ENCODE measurements at regions not wholly inside any gene's neighbourhood (a gene's known extent, or its start where the extent isn't known, plus 50 kb on each side); places are given as distances from the start of the nearest gene placed in this dataset.
A peak's percentile ranks its signal among the peaks of the same experiment; 100 is the strongest.

DNA sequence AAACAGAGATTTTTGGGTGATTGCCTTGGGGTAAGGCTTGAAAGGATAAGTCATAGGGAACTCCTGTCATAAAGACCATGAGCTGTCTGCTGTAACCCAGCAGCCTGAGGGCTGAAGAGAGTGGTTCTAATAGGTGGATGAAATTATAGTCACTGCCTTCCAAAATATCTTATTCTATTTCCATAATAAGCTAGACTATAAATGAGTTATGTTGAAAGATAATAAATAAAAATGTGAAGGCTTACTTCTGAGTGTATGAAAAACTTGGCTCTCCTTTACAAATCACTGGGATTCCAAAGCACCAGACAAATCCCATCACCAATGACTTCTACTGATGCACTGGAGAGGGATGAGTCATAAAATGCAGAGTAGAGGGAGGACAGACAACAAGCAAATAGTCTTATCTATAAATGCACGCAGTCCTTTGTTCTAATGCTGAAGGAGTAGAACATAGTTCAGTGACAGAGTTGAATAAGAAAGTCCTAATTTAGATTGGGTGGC lies 775.0 kb upstream of the LRRC4C start:
- no peak overlapping the region for H3K27ac ChIP-seq
- no peak overlapping the region for H3K4me3 ChIP-seq
- DNase-seq (ENCODE audit: low spot score in 2 of 2) = no peak
- TF ChIP-seq POLR2A (IDR thresholded peaks at IDR 0.05) (no peak), CTCF (IDR thresholded peaks at IDR 0.05) (no peak), POLR2AphosphoS5 (IDR thresholded peaks at IDR 0.05) (no peak)
- no peaks in the 10 kb centered on the region for H3K4me1 ChIP-seq
- H3K9me3 ChIP-seq = no peaks in the 10 kb centered on the region
- intact Hi-C loops (cut with DNase I; ENCODE audit: low total_unique reads) = no loop called here
- H3K36me3 ChIP-seq = no peaks in the 10 kb centered on the region
- no peaks in the 10 kb centered on the region for H3K27me3 ChIP-seq

- no peaks in the 10 kb centered on the region for H3K4me1 ChIP-seq
- no peaks in the 10 kb centered on the region for H3K9me3 ChIP-seq
- no peak for TF ChIP-seq POLR2AphosphoS5 (IDR thresholded peaks at IDR 0.05)
- no peak for TF ChIP-seq POLR2A (IDR thresholded peaks at IDR 0.05)
- TF ChIP-seq CTCF (IDR thresholded peaks at IDR 0.05) = no peak
- H3K4me3 ChIP-seq = no peak overlapping the region
- no peak for DNase-seq (ENCODE audit: low spot score in 2 of 2)
- intact Hi-C loops (cut with DNase I; ENCODE audit: low total_unique reads) = no loop called here
- no peaks in the 10 kb centered on the region for H3K36me3 ChIP-seq
- no peak overlapping the region for H3K27ac ChIP-seq
- no peaks in the 10 kb centered on the region for H3K27me3 ChIP-seq
Observed at GRCh38 chr11:42237701-42238235, 778.3 kb upstream of the LRRC4C start.

GRCh38 chr11:42239188-42239587 lies 779.7 kb upstream of the LRRC4C start:
- TF ChIP-seq POLR2AphosphoS5 (IDR thresholded peaks at IDR 0.05) (no peak), POLR2A (IDR thresholded peaks at IDR 0.05) (no peak), CTCF (IDR thresholded peaks at IDR 0.05) (no peak)
- intact Hi-C loops (cut with DNase I; ENCODE audit: low total_unique reads) = no loop called here
- peak in 1 of 2 donors; percentile 29 for DNase-seq (ENCODE audit: low spot score in 2 of 2)
- Histone ChIP-seq H3K36me3 (no peaks in the 10 kb centered on the region), H3K4me1 (no peaks in the 10 kb centered on the region), H3K27me3 (no peaks in the 10 kb centered on the region), H3K9me3 (no peaks in the 10 kb centered on the region), H3K4me3 (no peak overlapping the region), H3K27ac (no peak overlapping the region)

- Histone ChIP-seq H3K4me1 (no peaks in the 10 kb centered on the region), H3K4me3 (no peak overlapping the region), H3K9me3 (no peaks in the 10 kb centered on the region), H3K27me3 (no peaks in the 10 kb centered on the region), H3K36me3 (no peaks in the 10 kb centered on the region), H3K27ac (no peak overlapping the region)
- TF ChIP-seq CTCF (IDR thresholded peaks at IDR 0.05) (no peak), POLR2A (IDR thresholded peaks at IDR 0.05) (no peak), POLR2AphosphoS5 (IDR thresholded peaks at IDR 0.05) (no peak)
- intact Hi-C loops (cut with DNase I; ENCODE audit: low total_unique reads) = no loop called here
- DNase-seq (ENCODE audit: low spot score in 2 of 2) = no peak
Observed at GRCh38 chr11:42243385-42243784, 783.9 kb upstream of the LRRC4C start.

DNA sequence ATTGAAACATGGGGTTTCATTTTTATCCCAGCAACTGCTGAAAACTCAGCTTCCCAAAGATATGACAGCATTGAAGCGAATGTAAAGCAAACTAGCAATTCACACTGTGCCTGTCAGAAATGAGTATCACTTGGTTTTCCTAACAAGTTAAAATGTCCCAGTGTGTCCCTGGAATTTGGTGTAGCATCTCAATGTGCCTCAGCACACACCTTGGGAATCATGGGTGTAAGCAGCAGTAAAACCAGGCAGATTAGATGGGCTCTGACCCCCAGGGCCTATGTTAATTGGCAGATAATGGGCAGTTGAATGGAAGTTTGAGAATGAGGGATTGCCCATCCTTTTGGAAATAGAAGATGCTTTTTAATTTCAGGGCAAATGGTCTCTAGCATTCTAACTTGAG lies 784.9 kb upstream of the LRRC4C start:
- no peak for TF ChIP-seq POLR2A (IDR thresholded peaks at IDR 0.05)
- no peak for TF ChIP-seq POLR2AphosphoS5 (IDR thresholded peaks at IDR 0.05)
- no peak for TF ChIP-seq CTCF (IDR thresholded peaks at IDR 0.05)
- Histone ChIP-seq H3K36me3 (no peaks in the 10 kb centered on the region), H3K27ac (no peak overlapping the region), H3K4me3 (no peak overlapping the region), H3K27me3 (no peaks in the 10 kb centered on the region), H3K4me1 (no peaks in the 10 kb centered on the region), H3K9me3 (no peaks in the 10 kb centered on the region)
- intact Hi-C loops (cut with DNase I; ENCODE audit: low total_unique reads) = no loop called here
- no peak for DNase-seq (ENCODE audit: low spot score in 2 of 2)
